ENCODE measurements at regions not wholly inside any gene's neighbourhood (a gene's known extent, or its start where the extent isn't known, plus 50 kb on each side); places are given as distances from the start of the nearest gene placed in this dataset.

DNA sequence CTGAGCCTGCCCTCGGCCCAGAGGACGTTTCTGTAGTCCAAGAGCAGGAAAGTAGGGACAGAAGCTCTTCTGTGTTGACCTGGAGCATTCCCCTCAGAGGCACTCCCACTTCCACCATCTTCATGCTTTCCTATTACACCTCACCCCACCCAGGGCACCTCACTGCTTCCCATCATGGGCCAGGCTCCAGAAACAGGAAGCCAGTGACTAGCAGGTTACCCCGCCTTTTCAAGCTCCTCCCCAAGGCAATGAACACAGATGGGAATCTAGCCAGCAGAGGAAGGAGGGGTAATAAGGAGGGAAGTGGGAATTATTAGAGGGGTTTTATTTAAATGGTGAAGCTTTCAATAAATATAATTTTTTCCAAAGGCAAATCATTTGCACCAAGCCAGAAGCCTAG, 308.8 kb upstream of the MGAT5 start:
- DNase-seq (ENCODE audit: low read depth) = no peak

- DNase-seq (ENCODE audit: low read depth) = no peak
These were observed 306.8 kb upstream of the MGAT5 start for GRCh38 chr2:133947057-133947456.

GRCh38 chr2:133948610-133949290, 305.1 kb upstream of the MGAT5 start:
- DNase-seq (ENCODE audit: low read depth) = no peak

DNA sequence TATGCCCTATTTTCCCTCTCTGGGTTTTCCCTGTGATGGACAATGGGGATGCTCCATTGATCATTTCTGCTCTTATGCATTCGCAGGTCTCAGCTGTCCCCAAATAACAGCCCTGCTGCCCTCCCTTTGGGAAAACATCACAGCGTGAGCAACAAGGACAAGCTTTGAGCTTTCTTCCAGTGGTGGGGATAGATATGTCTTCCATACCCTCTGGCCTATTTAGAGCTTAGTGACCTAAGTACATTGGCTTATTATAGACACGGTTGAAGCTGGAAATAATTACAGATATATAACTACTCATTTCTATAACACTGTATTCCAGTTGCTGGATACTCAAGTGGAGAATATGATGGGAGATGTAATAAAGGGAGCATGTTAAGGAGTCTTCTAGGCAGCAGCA, 304.3 kb upstream of the MGAT5 start:
- DNase-seq (ENCODE audit: low read depth) = no peak

GRCh38 chr2:133951209-133951608, 302.7 kb upstream of the MGAT5 start:
- DNase-seq (ENCODE audit: low read depth) = no peak

GRCh38 chr2:133952420-133952819, 301.5 kb upstream of the MGAT5 start:
- DNase-seq (ENCODE audit: low read depth) = no peak

GRCh38 chr2:133952896-133953295, 301.0 kb upstream of the MGAT5 start:
- no peak for DNase-seq (ENCODE audit: low read depth)

DNA sequence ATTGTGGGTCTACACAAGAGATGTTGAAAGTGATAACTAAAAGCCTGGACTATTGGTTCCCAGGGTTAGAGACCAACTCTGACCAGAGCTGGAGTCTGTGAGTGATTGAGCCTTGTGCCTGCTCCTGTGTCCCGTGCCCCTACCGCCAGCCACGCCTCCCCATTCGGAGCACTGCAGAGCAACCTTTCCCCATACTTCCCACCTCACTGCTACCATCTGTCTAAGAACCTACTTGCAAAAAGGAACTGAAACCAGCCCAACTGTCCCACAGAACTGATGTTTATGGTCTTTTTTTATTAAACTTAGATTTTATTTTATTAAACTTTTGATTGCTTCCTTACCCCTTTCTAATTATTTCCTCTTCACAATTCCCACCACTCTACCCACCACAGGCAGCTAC, 300.3 kb upstream of the MGAT5 start:
- no peak for DNase-seq (ENCODE audit: low read depth)

DNA sequence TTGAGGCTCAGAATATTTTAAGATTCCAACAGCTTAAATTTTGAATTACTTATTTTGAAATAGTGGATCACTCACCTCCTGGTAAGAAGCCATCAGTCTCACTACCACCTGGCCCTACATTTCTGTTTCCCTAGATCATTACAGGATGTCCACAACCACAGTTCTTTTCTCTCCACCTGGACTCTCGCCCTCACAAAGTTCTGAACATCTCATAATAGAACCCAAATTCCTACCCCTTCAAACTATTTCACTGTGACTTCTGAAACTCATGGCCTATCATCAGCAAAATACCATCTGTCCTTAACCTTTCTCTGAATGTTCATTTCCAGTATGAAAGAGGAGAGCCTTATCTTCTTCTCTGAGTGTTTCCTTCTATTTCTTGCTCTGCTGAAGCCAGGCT, 299.2 kb upstream of the MGAT5 start:
- no peak for DNase-seq (ENCODE audit: low read depth)

GRCh38 chr2:133955169-133955568, 298.7 kb upstream of the MGAT5 start:
- DNase-seq (ENCODE audit: low read depth) = no peak

DNA sequence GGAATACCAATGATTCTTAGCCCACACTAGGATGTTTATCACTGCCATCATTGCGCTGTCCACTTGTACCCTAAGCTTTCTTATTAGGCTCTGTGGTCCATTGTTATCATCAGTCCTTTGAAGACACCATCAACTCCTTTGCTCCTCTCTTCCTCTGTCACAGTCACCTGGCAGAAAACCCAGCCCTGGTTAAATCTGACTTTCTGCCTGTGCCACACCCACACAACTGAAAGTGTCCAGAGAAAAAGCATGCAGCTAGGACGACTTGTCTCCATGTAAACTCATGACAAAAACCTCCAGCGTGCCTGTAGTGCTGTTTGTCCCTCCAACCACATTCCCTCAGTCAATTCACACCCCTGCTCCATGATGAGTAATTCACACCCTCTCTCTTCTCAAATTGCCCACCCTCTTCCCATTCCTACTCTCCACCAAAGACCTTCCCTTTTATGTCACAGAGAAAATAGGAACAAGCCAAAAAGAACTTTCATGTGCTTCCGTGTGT, 297.4 kb upstream of the MGAT5 start:
- DNase-seq (ENCODE audit: low read depth) = no peak

GRCh38 chr2:133957724-133958480, 296.0 kb upstream of the MGAT5 start:
- no peak for DNase-seq (ENCODE audit: low read depth)

GRCh38 chr2:133959066-133959465, 294.8 kb upstream of the MGAT5 start:
- DNase-seq (ENCODE audit: low read depth) = no peak

DNA sequence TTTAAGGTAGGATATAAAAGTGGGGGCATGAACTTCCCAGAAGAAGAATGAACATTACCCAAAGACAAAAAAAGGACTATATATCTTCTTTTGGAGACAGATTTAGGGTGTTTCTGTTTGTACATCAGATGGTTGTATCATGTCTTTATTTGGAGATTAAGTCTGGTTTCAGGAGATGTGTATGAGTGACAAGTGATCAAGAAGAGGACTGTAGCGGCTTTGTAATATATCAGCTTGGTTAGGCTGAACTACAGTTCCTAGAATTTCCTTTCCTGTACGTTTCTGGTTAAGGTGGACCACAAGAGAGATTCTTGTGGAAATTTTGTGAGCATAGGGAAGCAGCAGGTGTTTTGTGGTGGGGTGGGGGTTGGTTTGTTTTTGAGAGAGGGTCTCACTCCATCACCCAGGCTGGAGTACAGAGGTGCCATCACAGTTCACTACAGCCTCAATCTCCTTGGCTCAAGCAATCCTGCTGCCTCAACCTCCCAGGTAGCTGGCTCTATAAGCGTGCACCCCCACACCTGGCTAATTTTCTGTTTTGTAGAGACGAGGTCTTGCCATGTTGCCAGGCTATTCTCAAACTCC, 287.1 kb upstream of the MGAT5 start:
- DNase-seq (ENCODE audit: low read depth) = no peak

GRCh38 chr2:133967326-133967725, 286.5 kb upstream of the MGAT5 start:
- DNase-seq (ENCODE audit: low read depth) = no peak

DNA sequence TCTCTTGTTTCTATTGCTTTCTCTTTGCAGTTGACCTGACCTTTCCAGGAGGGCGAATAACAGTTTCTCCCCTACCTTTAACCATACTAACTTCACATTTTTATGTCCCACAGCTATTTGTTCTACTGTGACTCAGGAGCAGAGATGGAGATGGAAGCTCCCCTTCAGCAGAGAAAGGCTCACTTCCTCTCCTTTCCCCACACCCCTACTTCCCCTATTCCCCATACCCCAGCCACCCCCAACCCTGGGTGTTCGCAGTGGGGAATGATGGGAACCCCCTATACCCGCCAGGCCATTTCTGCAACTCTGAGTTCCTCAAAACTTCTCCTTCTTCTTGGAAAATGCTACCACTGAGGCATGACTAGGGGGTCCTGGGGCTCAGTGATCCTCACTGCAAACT, 285.4 kb upstream of the MGAT5 start:
- no peak for DNase-seq (ENCODE audit: low read depth)

GRCh38 chr2:133970641-133971040, 283.2 kb upstream of the MGAT5 start:
- DNase-seq (ENCODE audit: low read depth) = no peak

GRCh38 chr2:133972297-133972696, 281.6 kb upstream of the MGAT5 start:
- DNase-seq (ENCODE audit: low read depth) = no peak

- DNase-seq (ENCODE audit: low read depth) = no peak
These were observed 281.1 kb upstream of the MGAT5 start for GRCh38 chr2:133972786-133973185.

DNA sequence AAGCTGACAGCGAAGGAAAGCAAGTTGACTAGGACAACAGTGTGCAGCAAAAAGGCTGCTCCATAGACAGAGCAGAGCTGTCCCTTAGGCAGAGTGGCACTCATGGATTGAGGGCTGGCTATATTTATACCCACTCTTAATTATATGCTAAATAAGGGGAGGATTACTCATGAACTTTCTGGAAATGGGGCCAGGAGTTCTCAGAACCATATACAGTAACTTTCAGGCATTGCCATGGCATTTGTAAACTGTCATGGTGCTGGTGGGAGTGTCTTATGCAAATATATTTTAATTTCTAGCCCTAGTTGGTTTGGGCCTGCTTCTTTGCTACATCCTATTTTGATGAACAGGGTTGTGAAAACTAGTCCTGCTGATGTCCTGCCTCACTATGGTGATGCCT, 279.5 kb upstream of the MGAT5 start:
- DNase-seq (ENCODE audit: low read depth) = no peak

DNA sequence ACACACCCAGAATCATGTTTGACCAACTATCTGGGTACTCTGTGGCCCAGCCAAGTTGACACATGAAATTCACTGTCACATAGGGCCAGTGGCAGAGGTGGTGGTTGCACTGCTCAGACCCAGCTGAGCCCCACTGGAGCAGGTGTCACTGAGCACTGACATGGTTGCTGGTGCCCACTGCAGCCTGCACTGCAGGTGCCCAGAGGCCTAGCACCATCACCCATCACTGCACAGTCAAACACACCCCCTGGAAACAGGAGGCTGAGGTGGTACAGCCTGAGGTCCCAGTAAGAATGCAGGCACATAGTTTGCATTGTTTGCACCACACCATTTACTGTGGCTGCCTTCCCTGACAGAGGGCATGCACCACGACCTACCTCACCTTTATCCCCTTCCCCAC, 278.7 kb upstream of the MGAT5 start:
- no peak for DNase-seq (ENCODE audit: low read depth)

DNA sequence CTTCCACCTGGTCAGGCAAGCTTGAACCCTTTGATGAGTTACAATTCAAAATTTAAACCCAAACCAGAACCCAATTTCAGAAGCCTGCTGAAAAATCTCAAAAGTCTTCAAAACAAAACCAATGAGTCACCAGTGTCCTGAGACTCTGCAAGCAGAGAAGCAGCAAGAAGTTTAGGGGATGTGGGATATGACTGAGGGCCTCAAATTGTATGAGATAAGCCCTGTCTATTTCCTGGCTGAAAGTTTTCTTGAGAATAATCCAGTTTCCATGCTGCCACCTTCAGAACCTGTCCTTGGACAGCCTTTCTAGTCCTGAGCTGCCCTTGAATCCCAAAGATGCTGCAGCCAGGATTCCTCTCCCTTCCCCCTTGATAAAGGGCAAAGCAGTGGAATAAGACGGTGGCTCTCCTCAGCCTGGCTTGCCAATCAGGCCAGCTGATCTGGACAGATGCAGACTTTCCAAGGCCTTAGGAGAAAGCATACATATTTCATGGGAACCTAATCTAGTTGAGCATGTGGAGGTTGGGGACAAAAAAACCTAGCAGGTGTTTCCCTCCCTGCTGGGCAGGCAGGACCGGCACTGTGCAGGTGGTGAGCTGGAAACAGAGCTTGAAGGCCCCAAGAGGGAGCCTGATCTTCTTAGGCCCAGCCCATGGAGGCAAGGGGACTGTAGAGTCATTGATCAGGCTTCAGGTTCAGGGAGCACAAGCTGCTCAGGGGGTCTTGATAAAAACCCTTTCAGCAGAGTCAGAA, 278.0 kb upstream of the MGAT5 start:
- no peak for DNase-seq (ENCODE audit: low read depth)

DNA sequence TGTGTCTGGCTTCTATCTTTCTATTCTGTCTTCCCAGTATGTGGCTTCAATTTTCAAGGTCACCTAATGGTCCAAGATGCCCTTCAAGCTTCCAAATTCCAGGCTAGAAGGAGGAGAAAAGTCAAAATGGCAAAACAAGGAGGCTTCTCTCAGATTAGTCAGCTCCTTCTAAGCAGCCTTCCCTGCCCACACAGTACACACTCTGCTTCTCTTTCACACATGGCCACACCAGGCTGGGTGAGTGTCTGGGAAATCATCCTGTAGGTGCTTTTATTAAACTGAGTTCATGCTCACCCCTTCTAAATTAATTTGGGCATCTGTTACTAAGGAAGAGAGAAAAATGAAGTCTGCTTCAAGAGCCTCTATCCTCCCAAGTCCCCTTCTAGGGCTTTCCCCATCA, 277.2 kb upstream of the MGAT5 start:
- no peak for DNase-seq (ENCODE audit: low read depth)

Measured in non-pigmented ciliary epithelial cell (primary cell).